ENCODE measurements at regions not wholly inside any gene's neighbourhood (a gene's known extent, or its start where the extent isn't known, plus 50 kb on each side); places are given as distances from the start of the nearest gene placed in this dataset.

- TF ChIP-seq ZNF462 (CRISPR knock-in tag; IDR thresholded peaks at IDR 0.05) = no peak
- no peak for TF ChIP-seq CTCF (conservative IDR thresholded peaks at IDR 0.05; ENCODE audit: low read depth in 2 of 2)
Observed at GRCh38 chr3:144496141-144496835, 524.7 kb downstream of the DIPK2A start (continued).

GRCh38 chr3:144497452-144497851 lies 525.8 kb downstream of the DIPK2A start:
- Histone ChIP-seq H3F3A (replicated peaks; ENCODE audit: low read depth) (no peaks in the 10 kb centered on the region), H3K79me2 (replicated peaks; ENCODE audit: insufficient read depth) (no peaks in the 10 kb centered on the region), H3K27ac (ENCODE audit: low read depth) (no peak overlapping the region), H2AFZ (no peak overlapping the region), H3K4me1 (ENCODE audit: insufficient read depth) (no peaks in the 10 kb centered on the region), H3K4me3 (no peak overlapping the region), H3K4me2 (no peak overlapping the region), H3K36me3 (ENCODE audit: insufficient read depth) (no peaks in the 10 kb centered on the region), H3K27me3 (ENCODE audit: insufficient read depth) (no peaks in the 10 kb centered on the region), H4K20me1 (replicated peaks; ENCODE audit: insufficient read depth) (no peaks in the 10 kb centered on the region), H3K9me2 (ENCODE audit: insufficient read depth) (peaks cover 4% of the 10 kb centered on the region; the same call in 1 of the 2 replicates)
- peaks cover 17% of the 10 kb centered on the region for H3K4me1 Mint-ChIP-seq
- no peak overlapping the region for H3K4me3 Mint-ChIP-seq
- TF ChIP-seq ZNF462 (CRISPR knock-in tag; IDR thresholded peaks at IDR 0.05) (peak; percentile 51; the same call in 1 of the 2 replicates), ETS1 (IDR thresholded peaks at IDR 0.05) (no peak), EZH2phosphoT487 (IDR thresholded peaks at IDR 0.05; ENCODE audit: unreplicated experiment) (no peak)
- DNase-seq (ENCODE audit: low spot score) (no peak), ATAC-seq (no peak; the same call in 2 of the 3 replicates)
- H3K27ac Mint-ChIP-seq = no peak overlapping the region
- no peaks in the 10 kb centered on the region for H3K9me3 Mint-ChIP-seq
- H3K36me3 Mint-ChIP-seq (ENCODE audit: low read depth) = no peaks in the 10 kb centered on the region
- peaks cover 1% of the 10 kb centered on the region for H3K27me3 Mint-ChIP-seq (ENCODE audit: insufficient read depth, low read depth, poor library complexity)
